Stimulated activated naive CD4-positive, alpha-beta T cell treated with Interleukin-2 at 50 U/mL for 16 hours (primary cell): ENCODE measurements at regions not wholly inside any gene's neighbourhood (a gene's known extent, or its start where the extent isn't known, plus 50 kb on each side); places are given as distances from the start of the nearest gene placed in this dataset.

Experiments used
- DNase-seq: peaks from one replicate; lab custom pipeline; 2025; lab: John Stamatoyannopoulos, UW

GRCh38 chr3:193874512-193874911, 261.4 kb upstream of the HES1 start:
- DNase-seq = no peak

GRCh38 chr3:193874997-193875593, 260.9 kb upstream of the HES1 start:
- no peak for DNase-seq

GRCh38 chr3:193875601-193876321, 260.2 kb upstream of the HES1 start:
- DNase-seq = no peak

GRCh38 chr3:193879099-193879863, 256.7 kb upstream of the HES1 start:
- DNase-seq = no peak

- DNase-seq = no peak
Observed at GRCh38 chr3:193879864-193880242, 256.1 kb upstream of the HES1 start.

GRCh38 chr3:193882091-193882490, 253.9 kb upstream of the HES1 start:
- DNase-seq = no peak

- DNase-seq = no peak
Observed at GRCh38 chr3:193883551-193883950, 252.4 kb upstream of the HES1 start.

GRCh38 chr3:193884027-193884426, 251.9 kb upstream of the HES1 start:
- no peak for DNase-seq

GRCh38 chr3:193884652-193885051, 251.3 kb upstream of the HES1 start:
- no peak for DNase-seq

- DNase-seq = no peak
Observed at GRCh38 chr3:193885832-193886231, 250.1 kb upstream of the HES1 start.

GRCh38 chr3:193890016-193890897, 245.7 kb upstream of the HES1 start:
- DNase-seq = no peak

- DNase-seq = no peak
Observed at GRCh38 chr3:193894121-193894863, 241.7 kb upstream of the HES1 start.

- DNase-seq = no peak
Observed at GRCh38 chr3:193895409-193895808, 240.5 kb upstream of the HES1 start.

GRCh38 chr3:193896419-193896818, 239.5 kb upstream of the HES1 start:
- DNase-seq = no peak

GRCh38 chr3:193897288-193897687, 238.7 kb upstream of the HES1 start:
- DNase-seq = no peak

- DNase-seq = no peak
Observed at GRCh38 chr3:193897731-193898180, 238.2 kb upstream of the HES1 start.

GRCh38 chr3:193899001-193899400, 236.9 kb upstream of the HES1 start:
- DNase-seq = no peak

GRCh38 chr3:193901007-193901406, 234.9 kb upstream of the HES1 start:
- no peak for DNase-seq

- no peak for DNase-seq
Observed at GRCh38 chr3:193902607-193903511, 233.1 kb upstream of the HES1 start.

- no peak for DNase-seq
Observed at GRCh38 chr3:193903512-193903817, 232.5 kb upstream of the HES1 start.

- no peak for DNase-seq
Observed at GRCh38 chr3:193903966-193904365, 232.0 kb upstream of the HES1 start.
